NT2/D1 (cell line): ENCODE measurements at regions not wholly inside any gene's neighbourhood (a gene's known extent, or its start where the extent isn't known, plus 50 kb on each side); places are given as distances from the start of the nearest gene placed in this dataset.

Experiments
- DNase-seq: peaks from one replicate; pipeline ENCODE4 v3.0.0-alpha.2; 2011; ENCODE audit warnings: low read depth, low spot score
- H3K27me3 ChIP-seq: 2 replicates; pipeline ENCODE4 v1.6.0; 2011; ENCODE audit warnings: mild to moderate bottlenecking; ENCODE audit not compliant: insufficient read length, insufficient read depth
- H3K36me3 ChIP-seq: 2 replicates; pipeline ENCODE4 v1.6.1; 2011; ENCODE audit warnings: mild to moderate bottlenecking, low read length, mixed read lengths; ENCODE audit not compliant: insufficient read depth, insufficient read length
- H3K4me1 ChIP-seq: 2 replicates; pipeline ENCODE4 v1.5.1; 2011; ENCODE audit not compliant: insufficient read depth, insufficient read length
- H3K4me3 ChIP-seq: 2 replicates; pipeline ENCODE4 v1.5.1; 2011; ENCODE audit warnings: low read depth; ENCODE audit not compliant: insufficient read length
- H3K9ac ChIP-seq: 2 replicates; pipeline ENCODE4 v1.6.0; 2011; ENCODE audit warnings: low read depth; ENCODE audit not compliant: insufficient read length
- H3K9me3 ChIP-seq: 2 replicates; pipeline ENCODE4 v1.5.1; 2011; ENCODE audit warnings: mild to moderate bottlenecking, low read length; ENCODE audit not compliant: insufficient read depth
- SUZ12 ChIP-seq: IDR thresholded peaks from 2 replicates; pipeline ENCODE4 v1.6.1; 2011; ENCODE audit not compliant: insufficient read length, insufficient read depth; ENCODE audit errors: extremely low read depth
- YY1 ChIP-seq: IDR thresholded peaks from 2 replicates; pipeline ENCODE4 v1.6.1; 2011; ENCODE audit not compliant: insufficient read length, insufficient read depth
- ZNF274 ChIP-seq: IDR thresholded peaks from 2 replicates; pipeline ENCODE4 v1.6.1; 2011; ENCODE audit warnings: mild to moderate bottlenecking, low read depth, low read length

DNA sequence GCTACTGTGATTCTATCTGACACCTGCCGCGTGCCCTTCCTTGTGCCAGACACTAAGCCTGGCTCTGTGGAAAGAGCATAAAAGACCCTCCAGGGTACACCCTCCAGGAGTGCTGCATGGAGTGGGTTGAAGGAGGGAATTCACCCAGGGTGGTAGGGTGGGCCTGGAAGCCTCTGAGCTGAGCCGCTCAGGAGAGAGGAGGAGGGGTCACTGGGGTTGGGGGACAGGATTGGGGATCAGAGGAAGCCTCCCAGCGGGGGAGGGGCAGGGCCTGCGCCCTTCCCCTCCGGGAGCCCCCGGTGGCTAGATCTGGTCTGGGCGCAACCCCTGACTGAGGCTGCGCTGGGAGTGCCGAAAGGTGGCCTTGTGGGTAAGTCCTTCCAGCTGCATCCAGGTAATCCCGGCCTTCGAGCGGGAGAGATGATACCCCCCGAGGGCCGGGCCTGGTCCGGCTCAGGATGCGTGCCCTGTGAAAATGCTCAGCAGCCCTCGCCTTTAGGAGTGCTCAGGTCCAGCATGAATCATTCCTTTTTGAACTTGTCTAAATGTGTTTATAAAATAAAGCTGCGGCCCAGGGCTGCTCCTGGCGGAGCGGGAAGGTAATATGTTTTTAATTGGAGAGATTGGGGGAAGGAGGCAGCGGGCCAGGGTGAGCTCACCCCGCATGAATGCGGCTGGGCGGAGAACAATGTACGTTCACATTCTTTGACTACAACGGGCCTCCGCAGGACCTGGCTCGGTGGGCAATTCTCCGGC, 118.1 kb upstream of the SMIM23 start:
- H3K9me3 ChIP-seq, result no peaks in the 10 kb centered on the region
- H3K9ac ChIP-seq, result no peak overlapping the region
- peak overlapping the region; percentile 27 for H3K4me3 ChIP-seq
- H3K4me1 ChIP-seq, result no peaks in the 10 kb centered on the region
- DNase-seq, result peak; percentile 25
- H3K36me3 ChIP-seq, result no peaks in the 10 kb centered on the region
- TF ChIP-seq SUZ12 (no peak), ZNF274 (no peak), YY1 (no peak)
- H3K27me3 ChIP-seq, result peaks cover 3% of the 10 kb centered on the region

DNA sequence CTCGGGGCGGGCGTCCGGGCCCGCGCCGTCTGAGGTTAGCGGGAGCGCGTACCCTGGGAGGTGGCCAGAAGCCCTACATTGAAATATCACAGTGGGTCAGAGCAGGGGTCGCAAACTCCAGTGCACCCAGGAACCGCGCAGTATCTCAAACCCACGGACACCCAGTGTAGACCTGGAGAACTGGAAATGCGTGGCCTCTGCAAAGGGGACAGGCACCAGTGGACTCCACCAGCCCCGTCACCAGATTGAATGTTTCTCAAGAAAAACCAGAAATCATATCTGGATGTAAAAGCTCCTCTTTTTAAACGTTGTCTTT, 117.6 kb upstream of the SMIM23 start:
- H3K4me3 ChIP-seq, result peak overlapping the region; percentile 27
- DNase-seq, result no peak
- H3K9me3 ChIP-seq, result no peaks in the 10 kb centered on the region
- H3K4me1 ChIP-seq, result no peaks in the 10 kb centered on the region
- TF ChIP-seq ZNF274, result no peak
- no peak for TF ChIP-seq SUZ12
- TF ChIP-seq YY1, result no peak
- H3K9ac ChIP-seq, result peak overlapping the region; percentile 61
- H3K27me3 ChIP-seq, result peaks cover 3% of the 10 kb centered on the region
- no peaks in the 10 kb centered on the region for H3K36me3 ChIP-seq

DNA sequence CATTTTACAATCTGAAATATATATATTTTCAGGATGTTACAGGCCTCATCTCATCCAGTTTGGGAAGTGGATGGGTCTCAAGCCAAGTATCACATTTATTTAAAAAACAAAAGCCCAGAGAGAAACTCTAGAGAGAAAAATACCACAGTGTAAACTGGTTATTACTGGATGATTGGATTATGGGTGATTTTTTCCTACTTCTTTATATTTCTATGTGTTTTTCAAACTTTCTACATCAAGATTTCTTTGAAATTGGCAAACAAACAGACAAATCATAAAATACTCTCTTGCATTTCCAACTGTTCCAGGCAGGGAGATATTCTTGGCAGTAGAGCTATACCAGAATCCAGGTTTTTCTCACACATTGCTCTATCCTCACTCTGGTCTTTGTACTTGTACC, 116.0 kb upstream of the SMIM23 start:
- H3K27me3 ChIP-seq, result peaks cover 3% of the 10 kb centered on the region
- no peak for DNase-seq
- no peaks in the 10 kb centered on the region for H3K36me3 ChIP-seq
- H3K4me3 ChIP-seq, result no peak overlapping the region
- no peak overlapping the region for H3K9ac ChIP-seq
- H3K4me1 ChIP-seq, result no peaks in the 10 kb centered on the region
- no peaks in the 10 kb centered on the region for H3K9me3 ChIP-seq
- no peak for TF ChIP-seq SUZ12
- no peak for TF ChIP-seq YY1
- TF ChIP-seq ZNF274, result no peak

DNA sequence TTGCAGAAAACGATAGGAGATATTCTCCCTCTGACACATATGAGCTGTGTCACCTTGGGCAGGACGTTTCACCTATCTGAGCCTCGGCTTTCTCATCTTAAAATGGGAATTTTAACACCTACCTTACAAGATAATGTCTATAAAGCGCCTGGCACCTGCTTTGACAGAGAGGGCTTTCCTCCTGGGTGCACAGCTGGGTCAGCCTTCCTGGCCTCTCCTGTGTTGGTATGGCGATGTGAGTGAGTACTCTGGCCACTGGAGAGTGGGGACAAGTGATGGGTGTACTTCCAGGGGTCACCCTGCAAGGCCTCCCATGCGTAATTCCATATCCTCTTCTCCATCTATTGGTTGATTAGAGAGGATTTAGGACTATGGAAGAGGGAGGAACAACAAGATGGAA, 113.1 kb upstream of the SMIM23 start:
- no peaks in the 10 kb centered on the region for H3K27me3 ChIP-seq
- H3K4me1 ChIP-seq, result no peaks in the 10 kb centered on the region
- H3K9me3 ChIP-seq, result no peaks in the 10 kb centered on the region
- TF ChIP-seq ZNF274 (no peak), YY1 (no peak), SUZ12 (no peak)
- no peak for DNase-seq
- no peak overlapping the region for H3K4me3 ChIP-seq
- H3K9ac ChIP-seq, result no peak overlapping the region
- no peaks in the 10 kb centered on the region for H3K36me3 ChIP-seq

GRCh38 chr5:171673328-171673727, 112.3 kb upstream of the SMIM23 start:
- Histone ChIP-seq H3K9me3 (no peaks in the 10 kb centered on the region), H3K36me3 (no peaks in the 10 kb centered on the region), H3K4me1 (no peaks in the 10 kb centered on the region), H3K4me3 (no peak overlapping the region), H3K27me3 (no peaks in the 10 kb centered on the region), H3K9ac (no peak overlapping the region)
- DNase-seq, result no peak
- no peak for TF ChIP-seq ZNF274
- TF ChIP-seq SUZ12, result no peak
- no peak for TF ChIP-seq YY1

GRCh38 chr5:171673840-171674239, 111.8 kb upstream of the SMIM23 start:
- Histone ChIP-seq H3K9ac (no peak overlapping the region), H3K27me3 (no peaks in the 10 kb centered on the region), H3K9me3 (no peaks in the 10 kb centered on the region), H3K4me1 (no peaks in the 10 kb centered on the region), H3K36me3 (no peaks in the 10 kb centered on the region), H3K4me3 (no peak overlapping the region)
- no peak for TF ChIP-seq ZNF274
- no peak for TF ChIP-seq YY1
- no peak for TF ChIP-seq SUZ12
- no peak for DNase-seq

GRCh38 chr5:171675511-171675910, 110.1 kb upstream of the SMIM23 start:
- TF ChIP-seq YY1 (no peak), SUZ12 (no peak), ZNF274 (no peak)
- H3K9me3 ChIP-seq, result no peaks in the 10 kb centered on the region

DNA sequence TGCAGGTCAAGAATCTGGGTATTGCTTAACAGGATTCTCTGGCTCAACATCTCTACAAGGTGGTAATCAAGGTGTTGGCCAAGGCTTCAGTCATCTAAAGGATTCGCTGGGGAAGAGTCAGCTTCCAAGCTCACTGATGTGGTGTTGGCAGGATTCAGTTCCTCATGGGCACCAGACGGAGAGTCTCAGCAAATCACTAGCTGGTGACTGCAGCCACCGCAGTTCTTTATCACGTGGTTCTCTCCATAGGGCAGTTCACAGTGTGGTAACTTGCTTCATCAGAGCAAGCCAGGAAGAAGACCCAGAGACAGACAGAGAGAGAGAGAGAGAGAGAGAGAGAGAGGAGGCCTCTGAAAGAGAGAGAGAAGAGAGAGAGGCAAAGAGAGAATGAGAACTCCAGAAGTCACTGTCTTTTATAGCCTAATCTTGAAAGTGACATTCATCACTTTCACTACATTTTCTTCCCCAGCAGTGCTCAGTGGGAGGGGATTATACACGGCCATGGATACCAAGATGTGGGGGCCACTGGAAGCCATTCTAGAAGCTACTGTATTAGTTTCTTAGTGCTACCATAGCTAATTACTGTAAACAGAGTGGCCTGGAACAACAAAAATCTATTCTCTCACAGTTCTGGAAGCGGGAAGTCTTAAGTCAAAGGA, 109.2 kb upstream of the SMIM23 start:
- Histone ChIP-seq H3K9ac (no peak overlapping the region), H3K4me3 (no peak overlapping the region), H3K27me3 (no peaks in the 10 kb centered on the region), H3K36me3 (no peaks in the 10 kb centered on the region), H3K4me1 (no peaks in the 10 kb centered on the region), H3K9me3 (no peaks in the 10 kb centered on the region)
- no peak for DNase-seq
- TF ChIP-seq ZNF274, result no peak
- no peak for TF ChIP-seq SUZ12
- TF ChIP-seq YY1, result no peak

More at GRCh38 chr5:171675511-171675910, 110.1 kb upstream of the SMIM23 start:
- no peak for DNase-seq
- Histone ChIP-seq H3K4me1 (no peaks in the 10 kb centered on the region), H3K27me3 (no peaks in the 10 kb centered on the region), H3K9ac (no peak overlapping the region), H3K36me3 (no peaks in the 10 kb centered on the region), H3K4me3 (no peak overlapping the region)
